ENCODE measurements at regions not wholly inside any gene's neighbourhood (a gene's known extent, or its start where the extent isn't known, plus 50 kb on each side); places are given as distances from the start of the nearest gene placed in this dataset.
"Not testable (repeated sequence)": the region's sequence is repeated elsewhere in the genome, so short reads cannot be mapped to it uniquely, and the experiment has no call there.

DNA sequence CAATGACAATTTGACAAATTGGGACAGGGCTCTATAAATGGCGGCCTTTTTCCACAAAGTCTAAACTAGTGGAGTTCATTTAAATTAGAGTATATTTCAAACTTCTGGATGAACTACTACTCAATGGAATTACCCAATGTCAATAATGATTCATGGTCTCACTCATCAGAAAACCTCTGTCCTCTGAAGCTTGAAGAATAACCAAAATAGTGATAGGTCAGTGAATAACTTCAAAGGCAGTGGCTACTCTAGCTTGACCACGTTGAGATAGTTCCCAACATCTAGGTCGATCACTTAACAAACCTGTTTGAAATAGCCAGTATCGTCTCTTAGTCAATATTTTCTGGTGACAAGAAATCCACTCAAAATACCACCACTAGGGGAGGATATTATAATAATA, 197.6 kb downstream of the HDGFL1 start:
- H3K23ac ChIP-seq (ENCODE audit: low read length in 2 of 2), result no peak overlapping the region
- 96% methylated on average over 2 of the region's 4 CpGs for WGBS
- no peaks in the 10 kb centered on the region for H3K27me3 ChIP-seq (ENCODE audit: control insufficient read depth in 1 of 2, insufficient read depth in 1 of 2, low read length in 2 of 2)
- H3K9me3 ChIP-seq (ENCODE audit: control insufficient read depth, low read length), result no peaks in the 10 kb centered on the region
- H4K91ac ChIP-seq (ENCODE audit: low read length), result no peak overlapping the region
- no peak overlapping the region for H3K18ac ChIP-seq (ENCODE audit: low read depth in 1 of 2, low read length in 2 of 2)
- H3K14ac ChIP-seq (ENCODE audit: low read length in 2 of 2), result no peak overlapping the region
- no peak overlapping the region for H3K9ac ChIP-seq (ENCODE audit: low read length)
- no peak overlapping the region for H3K4me3 ChIP-seq (ENCODE audit: insufficient read depth in 1 of 2, low read depth in 1 of 2, low read length in 2 of 2)
- H2AFZ ChIP-seq (ENCODE audit: low read depth, low read length), result no peak overlapping the region
- no peak for DNase-seq
- no peak overlapping the region for H2BK5ac ChIP-seq (ENCODE audit: low read depth, low read length, poor library complexity, severe bottlenecking)
- H3K4me1 ChIP-seq (ENCODE audit: control insufficient read depth, insufficient read depth, low read depth, low read length), result peaks cover 2% of the 10 kb centered on the region
- H3K27ac ChIP-seq (ENCODE audit: low read length, poor library complexity, severe bottlenecking), result no peak overlapping the region
- no peak overlapping the region for H2AK5ac ChIP-seq (ENCODE audit: low read length, severe bottlenecking)
- no peak overlapping the region for H3K4me2 ChIP-seq (ENCODE audit: low read length, poor library complexity, severe bottlenecking)
- no peak overlapping the region for H2BK15ac ChIP-seq (ENCODE audit: low read depth, poor library complexity, severe bottlenecking)
- H2BK12ac ChIP-seq (ENCODE audit: low read length in 2 of 2), result no peak overlapping the region
- H3K79me1 ChIP-seq (replicated peaks; ENCODE audit: low read length, poor library complexity, severe bottlenecking), result no peaks in the 10 kb centered on the region
- H3K4ac ChIP-seq (ENCODE audit: low read depth in 1 of 2, low read length in 2 of 2), result no peak overlapping the region
- no peaks in the 10 kb centered on the region for H3K36me3 ChIP-seq (ENCODE audit: control insufficient read depth in 1 of 2, insufficient read depth in 2 of 2, low read depth in 1 of 2, low read length in 2 of 2)
- peak overlapping the region; percentile 5 for H2BK120ac ChIP-seq (ENCODE audit: low read depth, low read length)
- no peak overlapping the region for H4K8ac ChIP-seq (ENCODE audit: low read length)

DNA sequence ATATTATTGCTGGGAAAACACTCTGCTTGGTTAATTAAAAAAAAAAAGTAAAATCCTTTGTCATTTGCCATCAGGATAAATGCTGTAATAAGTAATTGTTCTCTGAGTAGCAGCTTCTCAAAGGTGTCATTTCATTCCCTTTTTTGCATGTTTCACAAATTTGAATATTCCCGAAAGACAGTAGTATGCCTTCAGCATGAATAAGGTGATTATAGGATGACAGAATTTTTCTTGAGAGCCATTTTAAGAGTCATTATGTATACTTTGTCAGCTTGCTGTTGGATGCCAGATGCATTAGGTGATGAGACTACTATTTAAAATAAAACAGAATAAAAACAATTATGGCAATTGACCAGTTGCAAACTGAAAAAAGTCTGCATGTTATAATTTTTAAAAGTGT, 200.7 kb downstream of the HDGFL1 start:
- no peak overlapping the region for H4K8ac ChIP-seq (ENCODE audit: low read length)
- H3K18ac ChIP-seq (ENCODE audit: low read depth in 1 of 2, low read length in 2 of 2), result no peak overlapping the region
- no peaks in the 10 kb centered on the region for H3K36me3 ChIP-seq (ENCODE audit: control insufficient read depth in 1 of 2, insufficient read depth in 2 of 2, low read depth in 1 of 2, low read length in 2 of 2)

DNA sequence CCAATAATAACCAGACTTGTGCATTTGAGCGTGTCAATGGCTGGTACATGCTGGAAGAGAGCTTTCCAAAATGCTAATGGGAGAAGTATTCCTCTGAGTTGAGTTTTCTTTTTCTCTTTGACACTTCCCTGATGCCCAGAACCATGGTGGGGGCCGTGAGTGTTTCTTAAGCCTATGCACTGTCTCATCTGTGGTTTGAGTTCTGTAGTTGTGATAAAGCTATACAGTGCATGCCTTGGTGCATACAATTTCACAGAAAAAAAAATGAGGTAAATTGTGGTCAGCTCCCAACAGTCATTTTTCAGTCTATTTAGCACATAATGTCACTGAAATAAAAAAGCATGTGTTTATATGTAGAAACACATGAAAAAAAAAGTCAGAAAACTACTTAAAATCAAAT, 204.8 kb downstream of the HDGFL1 start:
- no peaks in the 10 kb centered on the region for H3K79me1 ChIP-seq (replicated peaks; ENCODE audit: low read length, poor library complexity, severe bottlenecking)
- H3K14ac ChIP-seq (ENCODE audit: low read length in 2 of 2), result no peak overlapping the region
- DNase-seq, result no peak
- H2BK15ac ChIP-seq (ENCODE audit: low read depth, poor library complexity, severe bottlenecking), result no peak overlapping the region
- no peaks in the 10 kb centered on the region for H3K27me3 ChIP-seq (ENCODE audit: control insufficient read depth in 1 of 2, insufficient read depth in 1 of 2, low read length in 2 of 2)
- H3K23ac ChIP-seq (ENCODE audit: low read length in 2 of 2), result no peak overlapping the region
- no peak overlapping the region for H3K4me3 ChIP-seq (ENCODE audit: insufficient read depth in 1 of 2, low read depth in 1 of 2, low read length in 2 of 2)
- H3K4ac ChIP-seq (ENCODE audit: low read depth in 1 of 2, low read length in 2 of 2), result no peak overlapping the region
- H3K4me2 ChIP-seq (ENCODE audit: low read length, poor library complexity, severe bottlenecking), result no peak overlapping the region
- no peak overlapping the region for H3K18ac ChIP-seq (ENCODE audit: low read depth in 1 of 2, low read length in 2 of 2)
- no peak overlapping the region for H2AK5ac ChIP-seq (ENCODE audit: low read length, severe bottlenecking)
- no peaks in the 10 kb centered on the region for H3K36me3 ChIP-seq (ENCODE audit: control insufficient read depth in 1 of 2, insufficient read depth in 2 of 2, low read depth in 1 of 2, low read length in 2 of 2)
- H2BK120ac ChIP-seq (ENCODE audit: low read depth, low read length), result no peak overlapping the region
- H2BK5ac ChIP-seq (ENCODE audit: low read depth, low read length, poor library complexity, severe bottlenecking), result no peak overlapping the region
- no peak overlapping the region for H3K27ac ChIP-seq (ENCODE audit: low read length, poor library complexity, severe bottlenecking)
- H3K9me3 ChIP-seq (ENCODE audit: control insufficient read depth, low read length), result peaks cover 22% of the 10 kb centered on the region
- H3K9ac ChIP-seq (ENCODE audit: low read length), result no peak overlapping the region
- no peaks in the 10 kb centered on the region for H3K4me1 ChIP-seq (ENCODE audit: control insufficient read depth, insufficient read depth, low read depth, low read length)
- 100% methylated on average over 1 of the region's 2 CpGs for WGBS
- H4K91ac ChIP-seq (ENCODE audit: low read length), result no peak overlapping the region
- H4K8ac ChIP-seq (ENCODE audit: low read length), result no peak overlapping the region
- no peak overlapping the region for H2BK12ac ChIP-seq (ENCODE audit: low read length in 2 of 2)
- no peak overlapping the region for H2AFZ ChIP-seq (ENCODE audit: low read depth, low read length)

More for the DNA sequence above, 200.7 kb downstream of the HDGFL1 start:
- Histone ChIP-seq H2BK12ac (ENCODE audit: low read length in 2 of 2) (no peak overlapping the region), H3K4me1 (ENCODE audit: control insufficient read depth, insufficient read depth, low read depth, low read length) (peaks cover 2% of the 10 kb centered on the region), H3K14ac (ENCODE audit: low read length in 2 of 2) (no peak overlapping the region), H2BK5ac (ENCODE audit: low read depth, low read length, poor library complexity, severe bottlenecking) (no peak overlapping the region), H3K9ac (ENCODE audit: low read length) (no peak overlapping the region), H3K4ac (ENCODE audit: low read depth in 1 of 2, low read length in 2 of 2) (no peak overlapping the region), H2BK15ac (ENCODE audit: low read depth, poor library complexity, severe bottlenecking) (no peak overlapping the region), H2AFZ (ENCODE audit: low read depth, low read length) (no peak overlapping the region), H2AK5ac (ENCODE audit: low read length, severe bottlenecking) (no peak overlapping the region), H2BK120ac (ENCODE audit: low read depth, low read length) (no peak overlapping the region), H3K9me3 (ENCODE audit: control insufficient read depth, low read length) (no peaks in the 10 kb centered on the region), H3K79me1 (replicated peaks; ENCODE audit: low read length, poor library complexity, severe bottlenecking) (no peaks in the 10 kb centered on the region), H3K27ac (ENCODE audit: low read length, poor library complexity, severe bottlenecking) (no peak overlapping the region), H3K27me3 (ENCODE audit: control insufficient read depth in 1 of 2, insufficient read depth in 1 of 2, low read length in 2 of 2) (no peaks in the 10 kb centered on the region), H3K4me3 (ENCODE audit: insufficient read depth in 1 of 2, low read depth in 1 of 2, low read length in 2 of 2) (no peak overlapping the region), H4K91ac (ENCODE audit: low read length) (no peak overlapping the region), H3K23ac (ENCODE audit: low read length in 2 of 2) (no peak overlapping the region), H3K4me2 (ENCODE audit: low read length, poor library complexity, severe bottlenecking) (no peak overlapping the region)
- WGBS, result 83% methylated on average over 1 of the region's 1 CpG
- DNase-seq, result no peak

DNA sequence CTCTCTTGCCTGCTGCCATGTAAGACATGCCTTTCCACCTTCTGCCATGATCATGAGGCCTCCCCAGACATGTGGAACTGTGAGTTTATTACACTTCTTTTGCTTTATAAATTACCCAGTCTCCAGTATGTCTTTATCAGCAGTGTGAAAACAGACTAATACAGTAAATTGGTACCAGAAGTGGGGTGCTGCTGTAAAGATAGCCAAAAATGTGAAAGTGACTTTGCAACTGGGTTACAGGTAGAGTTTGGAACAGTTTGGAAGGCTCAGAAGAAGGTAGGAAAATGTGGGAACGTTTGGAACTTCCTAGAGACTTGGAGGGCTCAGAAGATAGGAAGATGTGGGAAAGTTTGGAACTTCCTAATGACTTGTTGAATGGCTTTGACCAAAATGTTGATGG, 209.1 kb downstream of the HDGFL1 start:
- H2BK5ac ChIP-seq (ENCODE audit: low read depth, low read length, poor library complexity, severe bottlenecking), result not testable (repeated sequence)

More for the DNA sequence above, 209.1 kb downstream of the HDGFL1 start:
- not testable (repeated sequence) for H3K9ac ChIP-seq (ENCODE audit: low read length); H3K23ac ChIP-seq (ENCODE audit: low read length in 2 of 2); H4K8ac ChIP-seq (ENCODE audit: low read length); H4K91ac ChIP-seq (ENCODE audit: low read length); DNase-seq; H2BK120ac ChIP-seq (ENCODE audit: low read depth, low read length); H3K27me3 ChIP-seq (ENCODE audit: control insufficient read depth in 1 of 2, insufficient read depth in 1 of 2, low read length in 2 of 2); H3K4me2 ChIP-seq (ENCODE audit: low read length, poor library complexity, severe bottlenecking); H3K4ac ChIP-seq (ENCODE audit: low read depth in 1 of 2, low read length in 2 of 2); H3K79me1 ChIP-seq (replicated peaks; ENCODE audit: low read length, poor library complexity, severe bottlenecking); H3K4me1 ChIP-seq (ENCODE audit: control insufficient read depth, insufficient read depth, low read depth, low read length); H2BK15ac ChIP-seq (ENCODE audit: low read depth, poor library complexity, severe bottlenecking); H3K36me3 ChIP-seq (ENCODE audit: control insufficient read depth in 1 of 2, insufficient read depth in 2 of 2, low read depth in 1 of 2, low read length in 2 of 2); H3K18ac ChIP-seq (ENCODE audit: low read depth in 1 of 2, low read length in 2 of 2); H2BK12ac ChIP-seq (ENCODE audit: low read length in 2 of 2); H2AFZ ChIP-seq (ENCODE audit: low read depth, low read length); H3K14ac ChIP-seq (ENCODE audit: low read length in 2 of 2); H3K27ac ChIP-seq (ENCODE audit: low read length, poor library complexity, severe bottlenecking); H2AK5ac ChIP-seq (ENCODE audit: low read length, severe bottlenecking); H3K4me3 ChIP-seq (ENCODE audit: insufficient read depth in 1 of 2, low read depth in 1 of 2, low read length in 2 of 2)
- 22% methylated on average over 1 of the region's 1 CpG for WGBS
- peaks cover 37% of the 10 kb centered on the region for H3K9me3 ChIP-seq (ENCODE audit: control insufficient read depth, low read length)
